Stimulated activated effector memory CD8-positive, alpha-beta T cell treated with anti-CD3 and anti-CD28 coated beads, Interleukin-12 subunit alpha, Interleukin-12 subunit beta, amount 100 ng/mL, for 72 hours (primary cell): ENCODE measurements at regions not wholly inside any gene's neighbourhood (a gene's known extent, or its start where the extent isn't known, plus 50 kb on each side); places are given as distances from the start of the nearest gene placed in this dataset.

ENCODE experiments used
- ATAC-seq: fragments of 150-1000 bp; cut with Tn5 transposase; 2 replicates; pipeline ENCODE4 v1.10.0; 2021
- DNase-seq, 2 donors: peaks; one replicate each; pipeline ENCODE4 v3.0.0; 2021 to 2022; ENCODE audit warnings: low spot score in 2 of 2
- H3K27ac Mint-ChIP-seq: one replicate; pipeline ENCODE4 v1.8.0; 2022; ENCODE audit warnings: mild to moderate bottlenecking, mixed read lengths
- H3K36me3 Mint-ChIP-seq: one replicate; pipeline ENCODE4 v1.8.0; 2022; ENCODE audit warnings: mild to moderate bottlenecking, mixed read lengths
- H3K4me1 Mint-ChIP-seq: one replicate; pipeline ENCODE4 v1.8.0; 2022; ENCODE audit warnings: mixed read lengths
- H3K4me3 Mint-ChIP-seq: one replicate; pipeline ENCODE4 v1.8.0; 2022; ENCODE audit warnings: mild to moderate bottlenecking, mixed read lengths
- H3K9me3 Mint-ChIP-seq: one replicate; pipeline ENCODE4 v1.8.0; 2022; ENCODE audit warnings: mixed read lengths

DNA sequence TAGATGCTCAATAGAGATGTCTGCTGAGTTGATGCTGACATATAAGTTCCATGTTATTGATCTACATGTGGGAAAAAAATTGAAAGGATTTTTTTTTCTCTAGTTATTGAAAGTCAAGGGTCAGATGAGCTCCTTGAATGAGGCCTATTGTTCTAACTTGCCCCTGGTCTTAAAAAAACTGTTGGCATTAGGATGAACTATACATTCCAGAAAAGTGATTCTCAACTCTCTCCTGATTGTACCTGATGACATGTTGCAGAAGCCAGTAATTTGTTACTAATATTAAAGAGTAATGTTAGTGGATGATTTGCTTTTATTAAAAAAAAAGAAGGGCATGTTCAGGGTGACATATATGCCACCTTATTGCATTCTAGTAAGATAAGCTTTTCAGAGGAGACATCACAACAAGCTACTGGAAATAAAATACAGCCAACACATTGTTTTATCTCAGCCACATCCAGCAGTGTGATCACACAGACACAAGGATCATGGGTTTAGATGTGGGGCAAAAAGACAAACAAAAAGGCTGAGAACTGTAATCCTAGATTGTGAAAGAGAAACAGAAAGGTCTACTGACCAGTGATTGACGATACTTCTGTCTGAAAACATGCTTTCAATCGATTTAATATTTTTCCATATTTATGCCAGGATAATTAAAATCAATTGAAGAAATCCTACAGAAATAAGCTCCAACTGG, 1314.1 kb upstream of the C9orf72 start:
- Mint-ChIP-seq H3K27ac (no peak overlapping the region), H3K9me3 (peaks cover 4% of the 10 kb centered on the region), H3K4me1 (no peaks in the 10 kb centered on the region)

DNA sequence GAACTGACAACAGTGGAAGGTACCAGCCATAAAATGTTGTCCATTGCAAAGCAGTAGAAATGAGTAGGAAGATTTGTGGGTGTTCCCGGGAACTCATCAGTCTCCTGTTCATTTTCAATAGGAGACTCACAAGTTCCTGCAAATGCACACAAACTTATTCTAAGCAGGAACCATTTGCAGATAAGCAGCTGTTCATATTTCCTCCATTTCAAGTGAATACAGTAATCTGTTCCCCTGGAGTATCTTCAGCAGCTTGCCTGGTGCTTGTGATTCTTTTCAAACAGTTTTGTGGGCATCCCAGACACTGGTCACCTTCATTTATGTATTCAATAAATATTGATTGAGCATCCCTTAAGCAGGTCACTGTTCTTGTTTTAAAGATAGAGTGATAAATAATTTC, 1315.5 kb upstream of the C9orf72 start:
- H3K36me3 Mint-ChIP-seq = no peaks in the 10 kb centered on the region
- ATAC-seq (no peak), DNase-seq (no peak)
- no peaks in the 10 kb centered on the region for H3K4me1 Mint-ChIP-seq
- H3K4me3 Mint-ChIP-seq = no peak overlapping the region
- no peak overlapping the region for H3K27ac Mint-ChIP-seq
- no peaks in the 10 kb centered on the region for H3K9me3 Mint-ChIP-seq

More for the DNA sequence above, 1314.1 kb upstream of the C9orf72 start:
- Mint-ChIP-seq H3K36me3 (no peaks in the 10 kb centered on the region), H3K4me3 (no peak overlapping the region)
- ATAC-seq = no peak
- DNase-seq = no peak

- Mint-ChIP-seq H3K27ac (no peak overlapping the region), H3K4me1 (no peaks in the 10 kb centered on the region), H3K9me3 (peaks cover 4% of the 10 kb centered on the region), H3K4me3 (no peak overlapping the region), H3K36me3 (no peaks in the 10 kb centered on the region)
- DNase-seq (no peak), ATAC-seq (no peak)
Measured at GRCh38 chr9:28892538-28892937, 1319.3 kb upstream of the C9orf72 start.

DNA sequence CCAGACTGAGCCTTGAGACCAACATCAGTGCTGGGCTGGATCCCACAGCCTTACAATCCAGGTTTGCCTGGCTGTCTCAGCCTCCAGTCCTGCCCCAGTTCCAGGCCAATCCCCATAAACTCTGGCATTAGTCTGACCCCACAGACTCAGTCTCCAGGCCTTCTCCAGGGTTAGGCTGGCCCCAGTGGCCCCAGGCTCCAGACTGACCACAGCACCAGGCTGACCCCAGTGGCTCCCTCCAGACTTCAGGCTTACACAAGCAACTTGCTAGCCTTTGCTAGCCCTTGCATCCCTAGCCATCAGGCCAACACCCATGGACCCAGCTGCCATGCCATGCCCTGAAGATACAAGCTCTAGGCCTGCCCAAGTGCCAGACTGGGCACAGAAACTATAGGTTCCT, 1326.0 kb upstream of the C9orf72 start:
- Mint-ChIP-seq H3K9me3 (peaks cover 7% of the 10 kb centered on the region), H3K4me3 (no peak overlapping the region), H3K27ac (no peak overlapping the region), H3K4me1 (no peaks in the 10 kb centered on the region), H3K36me3 (no peaks in the 10 kb centered on the region)
- ATAC-seq = peak; percentile 11
- no peak for DNase-seq

DNA sequence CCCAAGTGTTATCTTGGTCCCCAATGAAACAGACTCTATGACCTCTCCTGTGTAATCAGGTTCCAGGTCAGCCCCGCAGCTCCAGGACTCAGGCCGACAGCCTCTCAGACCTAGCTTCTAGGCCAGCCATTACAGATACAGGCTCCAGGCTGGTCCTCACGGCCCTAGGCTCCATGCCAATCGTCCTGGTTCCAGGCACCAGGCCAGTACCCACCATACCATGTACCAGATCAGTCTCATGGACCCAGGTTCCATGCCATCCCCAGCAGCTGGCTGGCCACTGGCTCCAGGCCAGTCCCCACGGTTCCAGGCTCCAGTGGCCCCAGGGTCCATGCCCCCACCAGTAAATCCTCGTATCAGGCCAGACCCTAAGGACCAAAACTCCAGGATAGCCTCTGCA, 1326.6 kb upstream of the C9orf72 start:
- no peak for ATAC-seq
- no peak overlapping the region for H3K4me3 Mint-ChIP-seq
- H3K36me3 Mint-ChIP-seq = no peaks in the 10 kb centered on the region
- H3K4me1 Mint-ChIP-seq = no peaks in the 10 kb centered on the region
- peaks cover 7% of the 10 kb centered on the region for H3K9me3 Mint-ChIP-seq
- no peak for DNase-seq
- H3K27ac Mint-ChIP-seq = no peak overlapping the region

- DNase-seq (no peak), ATAC-seq (no peak)
- no peak overlapping the region for H3K27ac Mint-ChIP-seq
- peaks cover 6% of the 10 kb centered on the region for H3K9me3 Mint-ChIP-seq
- H3K4me1 Mint-ChIP-seq = no peaks in the 10 kb centered on the region
- H3K36me3 Mint-ChIP-seq = no peaks in the 10 kb centered on the region
- H3K4me3 Mint-ChIP-seq = no peak overlapping the region
Measured at GRCh38 chr9:28900406-28900805, 1327.1 kb upstream of the C9orf72 start.

GRCh38 chr9:28909526-28909925, 1336.2 kb upstream of the C9orf72 start:
- ATAC-seq (no peak), DNase-seq (no peak)
- Mint-ChIP-seq H3K9me3 (peaks cover 13% of the 10 kb centered on the region), H3K27ac (no peak overlapping the region), H3K4me1 (no peaks in the 10 kb centered on the region), H3K4me3 (no peak overlapping the region), H3K36me3 (no peaks in the 10 kb centered on the region)

- DNase-seq (no peak), ATAC-seq (no peak)
- Mint-ChIP-seq H3K4me1 (no peaks in the 10 kb centered on the region), H3K9me3 (peaks cover 10% of the 10 kb centered on the region), H3K36me3 (no peaks in the 10 kb centered on the region), H3K4me3 (no peak overlapping the region), H3K27ac (no peak overlapping the region)
Measured at GRCh38 chr9:28912621-28913020, 1339.3 kb upstream of the C9orf72 start.

DNA sequence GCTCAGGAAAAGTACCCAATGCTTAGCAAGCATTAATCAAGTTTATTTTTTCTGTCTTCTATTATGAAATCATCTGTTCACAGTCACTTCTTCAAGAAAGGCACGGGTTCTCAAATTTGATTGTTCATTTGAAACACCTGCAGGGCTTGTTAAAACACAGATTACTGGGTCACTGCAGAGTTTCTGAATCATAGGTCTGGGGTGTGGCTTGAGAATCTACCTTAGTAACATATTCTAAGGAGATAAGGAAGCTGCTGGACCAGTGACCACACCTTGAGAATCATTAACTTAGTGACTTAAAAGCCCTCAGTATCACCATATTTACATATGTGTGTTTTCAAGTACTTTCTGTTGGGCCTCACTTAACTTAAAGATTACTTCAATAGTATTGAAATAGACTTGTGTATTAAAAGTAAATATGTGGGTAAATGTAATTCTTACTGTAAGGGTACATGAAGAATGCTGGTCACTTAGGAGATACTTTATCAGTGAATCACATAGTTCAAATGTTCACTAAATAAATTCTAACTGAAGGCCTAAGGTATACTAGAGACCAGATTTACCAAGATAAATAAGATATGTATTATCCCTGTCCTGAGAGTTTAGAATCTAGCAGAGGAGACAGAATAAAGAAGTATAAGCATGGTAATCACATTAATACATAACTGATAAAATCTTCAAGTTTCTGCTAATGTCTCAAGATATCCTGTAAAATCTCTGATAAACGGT, 1342.1 kb upstream of the C9orf72 start:
- Mint-ChIP-seq H3K9me3 (peaks cover 14% of the 10 kb centered on the region), H3K4me3 (no peak overlapping the region), H3K36me3 (no peaks in the 10 kb centered on the region), H3K4me1 (no peaks in the 10 kb centered on the region), H3K27ac (no peak overlapping the region)
- ATAC-seq (no peak), DNase-seq (no peak)

GRCh38 chr9:28916348-28916747, 1343.1 kb upstream of the C9orf72 start:
- no peaks in the 10 kb centered on the region for H3K4me1 Mint-ChIP-seq
- H3K27ac Mint-ChIP-seq = no peak overlapping the region
- no peak for ATAC-seq
- H3K36me3 Mint-ChIP-seq = no peaks in the 10 kb centered on the region
- peaks cover 10% of the 10 kb centered on the region for H3K9me3 Mint-ChIP-seq
- no peak overlapping the region for H3K4me3 Mint-ChIP-seq
- no peak for DNase-seq

GRCh38 chr9:28921857-28922500, 1348.7 kb upstream of the C9orf72 start:
- H3K9me3 Mint-ChIP-seq = peaks cover 19% of the 10 kb centered on the region
- no peak overlapping the region for H3K4me3 Mint-ChIP-seq
- no peak for DNase-seq
- no peaks in the 10 kb centered on the region for H3K4me1 Mint-ChIP-seq
- H3K27ac Mint-ChIP-seq = no peak overlapping the region
- ATAC-seq = no peak
- H3K36me3 Mint-ChIP-seq = no peaks in the 10 kb centered on the region

DNA sequence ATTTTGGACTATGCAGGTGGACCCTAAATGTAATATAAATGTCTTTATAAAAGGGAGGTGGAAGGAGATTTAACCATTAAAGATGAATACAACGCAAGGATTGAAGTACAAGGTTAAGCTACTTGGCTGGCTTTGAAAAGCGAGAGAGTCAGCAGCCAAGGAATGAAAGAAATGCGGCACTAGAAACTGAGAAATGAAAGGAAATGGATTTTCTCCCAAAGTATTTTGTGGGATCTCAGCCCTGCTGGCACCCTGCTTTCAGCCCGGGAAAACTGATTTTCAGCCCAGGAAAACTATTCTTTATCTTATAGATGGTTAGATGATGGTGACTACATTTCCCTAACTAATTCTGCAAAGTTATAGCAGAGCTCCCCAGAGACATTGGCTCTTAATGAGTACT, 1349.6 kb upstream of the C9orf72 start:
- Mint-ChIP-seq H3K4me3 (no peak overlapping the region), H3K36me3 (no peaks in the 10 kb centered on the region), H3K9me3 (peaks cover 22% of the 10 kb centered on the region), H3K4me1 (no peaks in the 10 kb centered on the region), H3K27ac (no peak overlapping the region)
- ATAC-seq (no peak), DNase-seq (no peak)

GRCh38 chr9:28923351-28923750, 1350.1 kb upstream of the C9orf72 start:
- Mint-ChIP-seq H3K27ac (no peak overlapping the region), H3K36me3 (no peaks in the 10 kb centered on the region), H3K9me3 (peaks cover 22% of the 10 kb centered on the region), H3K4me1 (no peaks in the 10 kb centered on the region), H3K4me3 (no peak overlapping the region)
- DNase-seq = no peak
- ATAC-seq = no peak

- ATAC-seq = no peak
- Mint-ChIP-seq H3K4me3 (no peak overlapping the region), H3K36me3 (no peaks in the 10 kb centered on the region), H3K4me1 (no peaks in the 10 kb centered on the region), H3K9me3 (peaks cover 19% of the 10 kb centered on the region), H3K27ac (no peak overlapping the region)
- no peak for DNase-seq
Measured at GRCh38 chr9:28925157-28925556, 1351.9 kb upstream of the C9orf72 start.

- Mint-ChIP-seq H3K4me1 (no peaks in the 10 kb centered on the region), H3K36me3 (no peaks in the 10 kb centered on the region), H3K4me3 (no peak overlapping the region), H3K9me3 (peaks cover 19% of the 10 kb centered on the region), H3K27ac (no peak overlapping the region)
- ATAC-seq = no peak
- no peak for DNase-seq
Measured at GRCh38 chr9:28926306-28926705, 1353.0 kb upstream of the C9orf72 start.

- no peaks in the 10 kb centered on the region for H3K4me1 Mint-ChIP-seq
- H3K9me3 Mint-ChIP-seq = peaks cover 17% of the 10 kb centered on the region
- DNase-seq = no peak
- no peak overlapping the region for H3K4me3 Mint-ChIP-seq
- no peak for ATAC-seq
- no peaks in the 10 kb centered on the region for H3K36me3 Mint-ChIP-seq
- no peak overlapping the region for H3K27ac Mint-ChIP-seq
Measured at GRCh38 chr9:28927691-28928090, 1354.4 kb upstream of the C9orf72 start.
